Effector memory CD8-positive, alpha-beta T cell (primary cell): ENCODE measurements at regions not wholly inside any gene's neighbourhood (a gene's known extent, or its start where the extent isn't known, plus 50 kb on each side); places are given as distances from the start of the nearest gene placed in this dataset.

Experiments
- ATAC-seq: fragments of 150-1000 bp; cut with Tn5 transposase; replicated peaks from 2 replicates; pipeline ENCODE4 v1.10.0; 2021; ENCODE audit warnings: mild to moderate bottlenecking, moderate library complexity
- DNase-seq, 3 experiments: peaks; one replicate each; pipeline ENCODE4 v3.0.0; 2021
- H3K27ac Mint-ChIP-seq, 2 donors: one replicate each; pipeline ENCODE4 v1.8.0; 2022; ENCODE audit warnings: mild to moderate bottlenecking in 2 of 2, mixed read lengths in 2 of 2, moderate library complexity in 2 of 2
- H3K27me3 Mint-ChIP-seq, 2 donors: one replicate each; pipeline ENCODE4 v1.8.0; 2022; ENCODE audit warnings: mixed read lengths in 2 of 2
- H3K36me3 Mint-ChIP-seq: one replicate; pipeline ENCODE4 v1.8.0; 2022; ENCODE audit warnings: mild to moderate bottlenecking, moderate library complexity, mixed read lengths; ENCODE audit not compliant: insufficient read depth
- H3K4me1 Mint-ChIP-seq, 2 donors: one replicate each; pipeline ENCODE4 v1.8.0; 2022; ENCODE audit warnings: low read depth in 2 of 2, mixed read lengths in 2 of 2
- H3K4me3 Mint-ChIP-seq, 2 donors: one replicate each; pipeline ENCODE4 v1.8.0; 2022; ENCODE audit warnings: mild to moderate bottlenecking in 2 of 2, mixed read lengths in 2 of 2, moderate library complexity in 2 of 2
- H3K9me3 Mint-ChIP-seq, 2 donors: one replicate each; pipeline ENCODE4 v1.8.0; 2022; ENCODE audit warnings: mixed read lengths in 2 of 2

DNA sequence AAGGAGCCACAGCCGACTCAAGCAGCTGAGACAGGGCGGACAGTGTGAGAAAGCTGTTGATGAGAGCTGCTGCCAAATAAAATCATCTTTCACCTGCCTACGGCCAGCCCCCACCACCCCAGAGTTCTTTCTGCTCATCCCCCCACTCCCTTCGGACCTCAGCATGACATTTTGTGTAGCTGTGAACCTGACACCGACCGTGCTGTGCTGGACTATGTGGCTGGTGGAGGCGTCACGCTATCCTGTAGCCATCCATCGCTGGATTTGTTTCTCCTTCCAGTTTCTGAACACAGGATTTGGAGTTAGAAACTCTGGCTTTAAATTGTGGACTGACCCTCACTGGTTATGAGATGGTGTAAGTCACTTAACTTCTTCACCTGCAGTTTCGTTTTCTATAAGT is 317.3 kb downstream of the DCDC2C start:
- DNase-seq = no peak
- no peaks in the 10 kb centered on the region for H3K36me3 Mint-ChIP-seq
- no peak overlapping the region for H3K27ac Mint-ChIP-seq
- ATAC-seq = no peak
- no peak overlapping the region for H3K4me3 Mint-ChIP-seq
- no peaks in the 10 kb centered on the region for H3K27me3 Mint-ChIP-seq
- H3K9me3 Mint-ChIP-seq = peaks cover 6 to 7% of the 10 kb centered on the region in 2 donors
- H3K4me1 Mint-ChIP-seq = no peaks in the 10 kb centered on the region

DNA sequence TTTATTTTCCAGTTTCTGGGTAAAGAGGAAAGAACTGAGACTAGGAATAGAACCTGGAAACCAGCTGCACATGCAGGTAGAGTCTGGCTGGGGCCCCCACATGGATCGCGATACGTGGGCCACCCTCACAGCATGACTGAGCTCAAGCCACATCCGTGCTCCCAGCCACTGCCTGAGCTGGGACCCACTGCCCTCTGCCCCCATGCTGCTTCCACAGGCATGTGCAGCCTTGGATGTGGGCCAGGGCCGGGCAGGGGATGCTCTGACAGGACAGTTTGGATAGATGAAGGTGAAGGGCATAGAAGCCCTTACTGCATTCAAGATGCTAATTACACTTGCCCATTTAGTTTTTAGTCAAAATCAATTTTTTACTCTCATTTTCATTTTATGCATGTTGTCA is 321.2 kb downstream of the DCDC2C start:
- DNase-seq (no peak), ATAC-seq (no peak)
- no peaks in the 10 kb centered on the region for H3K36me3 Mint-ChIP-seq
- H3K4me3 Mint-ChIP-seq = no peak overlapping the region
- peaks cover 15 to 19% of the 10 kb centered on the region in 2 donors for H3K9me3 Mint-ChIP-seq
- H3K4me1 Mint-ChIP-seq = no peaks in the 10 kb centered on the region
- no peak overlapping the region for H3K27ac Mint-ChIP-seq
- H3K27me3 Mint-ChIP-seq = no peaks in the 10 kb centered on the region

DNA sequence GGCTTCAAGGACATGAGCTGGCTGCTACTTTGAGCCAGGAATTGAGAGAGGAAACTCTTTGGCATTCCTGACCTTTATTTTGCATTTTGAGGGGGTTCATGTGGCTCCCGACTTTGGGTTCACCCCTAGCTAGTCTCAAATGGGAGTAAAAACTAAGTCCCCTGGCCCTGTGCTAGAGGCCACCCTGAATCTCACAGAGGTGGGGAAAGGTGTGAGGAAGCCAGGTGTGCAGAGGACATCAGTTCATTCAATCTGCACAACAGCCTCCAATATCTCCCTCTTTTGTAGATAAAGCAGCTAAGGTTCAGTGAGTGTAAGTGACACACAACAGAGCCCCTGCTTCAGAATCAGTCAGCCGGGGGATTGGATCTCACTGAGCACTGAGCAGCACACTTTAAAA is 325.7 kb downstream of the DCDC2C start:
- Mint-ChIP-seq H3K4me1 (no peaks in the 10 kb centered on the region), H3K36me3 (no peaks in the 10 kb centered on the region), H3K9me3 (peaks cover 11 to 12% of the 10 kb centered on the region in 2 donors), H3K27me3 (no peaks in the 10 kb centered on the region), H3K27ac (no peak overlapping the region), H3K4me3 (no peak overlapping the region)
- no peak for DNase-seq
- no peak for ATAC-seq

DNA sequence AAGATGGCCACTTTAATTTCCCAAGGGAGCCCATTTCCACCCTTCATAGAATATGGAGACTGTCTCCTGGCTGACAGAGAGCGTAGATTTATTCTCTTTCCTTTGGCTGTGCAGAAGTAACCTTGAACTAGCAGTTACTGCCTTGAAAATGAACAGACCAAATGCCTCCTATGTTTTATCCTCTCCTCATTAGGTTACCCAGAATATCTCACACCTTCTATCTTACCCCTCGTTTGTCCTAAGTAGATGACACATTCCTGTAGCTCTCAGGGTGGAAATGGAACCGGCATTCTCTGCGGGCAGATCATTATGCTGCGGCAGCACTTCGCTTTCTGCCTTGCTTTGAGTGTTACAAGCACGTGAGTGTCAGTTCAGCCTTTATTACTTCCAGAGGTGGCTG is 336.5 kb downstream of the DCDC2C start:
- H3K4me3 Mint-ChIP-seq = no peak overlapping the region
- H3K4me1 Mint-ChIP-seq = no peaks in the 10 kb centered on the region
- DNase-seq = no peak
- H3K27me3 Mint-ChIP-seq = no peaks in the 10 kb centered on the region
- H3K36me3 Mint-ChIP-seq = no peaks in the 10 kb centered on the region
- H3K9me3 Mint-ChIP-seq = peaks cover 11% of the 10 kb centered on the region in 2 donors
- H3K27ac Mint-ChIP-seq = no peak overlapping the region
- ATAC-seq = no peak

DNA sequence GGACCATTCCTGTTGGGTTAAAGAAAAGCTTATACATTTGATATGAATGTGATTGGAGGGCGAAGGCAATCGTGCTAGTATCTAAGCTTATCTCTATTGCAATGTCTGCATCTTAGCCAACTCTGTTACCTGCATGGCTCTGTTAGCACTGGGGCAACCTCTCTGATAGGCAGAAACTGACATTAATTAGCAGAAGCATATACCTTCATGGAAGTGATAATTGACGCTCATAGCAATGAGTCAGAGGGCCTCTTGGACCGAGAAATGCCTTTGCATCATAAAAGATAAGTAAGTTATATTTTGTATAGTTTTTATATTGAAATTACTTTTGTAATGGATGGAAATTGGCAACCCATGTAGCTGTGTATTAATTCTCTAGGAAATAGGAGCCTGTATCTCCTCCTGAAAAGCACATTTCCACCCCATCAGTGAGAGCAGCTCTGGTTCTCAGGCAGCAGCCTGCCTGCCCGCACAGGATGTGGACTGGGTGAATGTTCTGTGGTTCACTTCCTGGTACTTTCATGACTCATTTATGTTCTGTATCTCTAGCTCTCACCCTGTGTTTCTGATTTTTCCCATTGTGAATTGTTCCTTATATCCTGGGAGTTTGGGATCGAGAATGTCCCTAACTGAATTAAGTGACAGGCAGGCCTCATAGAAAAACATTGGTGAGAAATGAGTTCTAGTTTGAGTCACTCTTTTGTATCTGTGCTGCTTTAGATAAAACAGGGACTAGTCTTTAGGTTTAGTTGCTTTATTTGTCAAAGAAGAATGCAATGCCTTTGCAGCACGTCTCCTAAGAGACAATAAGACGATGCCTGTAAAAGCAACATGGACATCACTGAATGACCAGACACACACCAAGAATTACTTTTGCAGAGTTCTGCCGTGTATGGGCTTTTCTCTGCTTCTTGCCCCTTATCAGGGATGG is 344.9 kb downstream of the DCDC2C start:
- Mint-ChIP-seq H3K27ac (peak overlapping the region in 1 of 2 donors; percentile 10), H3K36me3 (no peaks in the 10 kb centered on the region), H3K4me3 (no peak overlapping the region), H3K4me1 (peaks cover 0 to 10% of the 10 kb centered on the region in 2 donors), H3K9me3 (peaks cover 0 to 5% of the 10 kb centered on the region in 2 donors), H3K27me3 (no peaks in the 10 kb centered on the region)
- peak; percentile 71 for ATAC-seq
- no peak for DNase-seq

DNA sequence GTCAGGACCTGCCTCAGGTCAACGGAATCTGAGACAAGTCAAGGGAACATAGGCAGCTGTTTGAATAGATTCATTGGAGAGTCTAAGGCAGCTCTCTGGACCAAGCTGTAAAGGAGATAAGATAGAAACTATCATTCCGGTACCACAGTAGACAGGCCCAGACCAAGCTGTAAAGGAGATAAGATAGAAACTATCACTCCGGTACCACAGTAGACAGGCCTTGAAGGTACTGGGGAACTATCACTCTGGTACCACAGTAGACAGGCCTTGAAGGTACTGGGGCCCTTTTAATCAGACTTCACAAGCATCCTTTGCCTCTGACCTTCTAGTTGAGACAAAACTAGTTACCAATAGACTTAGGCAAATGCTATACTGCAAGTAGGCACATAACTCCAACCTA is 346.1 kb downstream of the DCDC2C start:
- Mint-ChIP-seq H3K9me3 (no peaks in the 10 kb centered on the region), H3K27ac (no peak overlapping the region), H3K4me3 (no peak overlapping the region), H3K27me3 (no peaks in the 10 kb centered on the region), H3K36me3 (no peaks in the 10 kb centered on the region), H3K4me1 (peaks cover 0 to 10% of the 10 kb centered on the region in 2 donors)
- ATAC-seq (no peak), DNase-seq (no peak)

DNA sequence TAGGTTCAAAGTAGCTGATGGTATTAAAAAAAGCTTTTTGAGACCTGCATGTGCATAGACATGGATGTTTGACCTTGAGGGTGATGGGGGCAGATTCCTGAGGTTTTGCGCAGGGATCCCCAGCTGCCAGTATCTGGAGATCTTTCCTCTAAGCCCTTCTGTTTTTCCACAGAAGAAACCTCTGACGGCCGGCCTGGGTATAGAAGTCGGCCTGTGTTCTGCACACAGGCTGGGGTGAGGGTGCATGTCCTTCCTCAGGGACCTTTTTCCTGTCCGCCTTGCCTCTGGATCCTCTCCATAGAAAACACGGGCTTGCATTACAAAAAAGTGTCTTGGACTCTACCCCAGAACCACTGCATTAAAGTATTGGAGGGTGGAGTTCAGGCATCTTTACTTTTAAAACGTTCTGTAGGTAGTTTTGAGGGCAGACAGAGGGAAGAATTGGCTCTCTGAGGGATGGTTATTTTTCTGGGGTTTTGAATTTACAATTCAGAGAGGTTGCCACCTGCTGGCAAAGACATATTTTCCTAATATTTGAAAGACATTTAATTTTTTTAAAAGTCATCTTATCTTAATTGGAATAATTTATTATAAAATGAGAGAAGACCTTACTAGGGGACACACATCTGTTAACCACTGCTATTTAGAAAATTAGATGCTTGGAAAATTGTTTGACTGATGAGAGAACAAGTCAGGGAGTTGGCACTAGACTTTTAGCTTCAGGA is 350.6 kb downstream of the DCDC2C start:
- peaks cover 0 to 4% of the 10 kb centered on the region in 2 donors for H3K9me3 Mint-ChIP-seq
- DNase-seq = no peak
- ATAC-seq = no peak
- H3K36me3 Mint-ChIP-seq = no peaks in the 10 kb centered on the region
- H3K4me1 Mint-ChIP-seq = peaks cover 0 to 3% of the 10 kb centered on the region in 2 donors
- no peak overlapping the region for H3K27ac Mint-ChIP-seq
- H3K4me3 Mint-ChIP-seq = peak overlapping the region in 1 of 2 donors; percentile 7
- H3K27me3 Mint-ChIP-seq = no peaks in the 10 kb centered on the region

DNA sequence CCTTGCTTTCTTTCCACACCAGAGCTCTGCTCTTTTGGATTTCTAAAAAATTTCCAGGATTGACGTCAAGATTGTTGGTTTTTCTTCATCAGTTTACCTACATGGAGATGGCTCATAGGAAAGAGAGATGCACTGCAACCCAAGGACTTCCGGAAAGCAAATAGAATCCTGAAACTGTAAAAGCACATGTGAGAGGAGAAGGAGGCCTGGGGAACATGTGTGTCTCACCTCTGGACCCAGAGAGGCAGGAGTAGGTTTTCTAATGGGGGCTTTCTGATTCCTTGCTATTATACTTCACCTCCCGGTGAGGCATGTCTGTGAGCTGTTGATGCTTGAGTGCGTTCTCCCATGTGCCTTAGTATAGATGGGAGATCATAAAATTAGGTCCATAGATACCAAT is 362.8 kb downstream of the DCDC2C start:
- no peak for DNase-seq
- Mint-ChIP-seq H3K36me3 (no peaks in the 10 kb centered on the region), H3K9me3 (peaks cover 0 to 6% of the 10 kb centered on the region in 2 donors), H3K4me3 (no peak overlapping the region), H3K4me1 (peaks cover 0 to 3% of the 10 kb centered on the region in 2 donors), H3K27ac (no peak overlapping the region), H3K27me3 (no peaks in the 10 kb centered on the region)
- no peak for ATAC-seq

DNA sequence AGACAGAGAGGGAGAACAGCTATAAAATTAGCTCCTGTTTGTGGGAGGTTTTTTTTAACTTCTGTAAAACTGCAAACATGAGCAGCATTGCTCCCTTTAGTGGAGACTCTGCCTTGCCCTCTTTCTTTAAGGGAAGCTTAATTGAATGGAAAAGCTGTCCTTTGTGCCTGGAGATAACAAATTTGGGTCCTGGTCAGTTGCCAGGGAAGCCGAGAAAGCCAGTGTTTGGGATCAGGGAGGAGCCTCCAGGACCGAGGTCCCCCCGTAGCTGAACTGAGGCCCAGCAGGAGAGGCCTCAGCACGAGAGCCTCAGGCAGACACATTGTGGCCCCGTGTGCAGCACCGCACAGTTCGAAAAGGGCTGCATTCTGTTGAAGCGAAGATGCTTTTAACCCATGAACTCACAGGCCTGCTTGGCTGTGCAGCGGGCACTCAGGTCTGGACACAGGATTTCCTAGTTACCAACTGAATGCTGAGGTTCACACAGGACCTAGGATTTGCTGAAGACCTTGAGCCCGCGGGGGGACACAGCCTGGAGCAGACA is 369.7 kb downstream of the DCDC2C start:
- no peaks in the 10 kb centered on the region for H3K4me1 Mint-ChIP-seq
- H3K27me3 Mint-ChIP-seq = no peaks in the 10 kb centered on the region
- no peak overlapping the region for H3K4me3 Mint-ChIP-seq
- DNase-seq (no peak), ATAC-seq (no peak)
- H3K36me3 Mint-ChIP-seq = no peaks in the 10 kb centered on the region
- H3K9me3 Mint-ChIP-seq = peaks cover 0 to 3% of the 10 kb centered on the region in 2 donors
- no peak overlapping the region for H3K27ac Mint-ChIP-seq

DNA sequence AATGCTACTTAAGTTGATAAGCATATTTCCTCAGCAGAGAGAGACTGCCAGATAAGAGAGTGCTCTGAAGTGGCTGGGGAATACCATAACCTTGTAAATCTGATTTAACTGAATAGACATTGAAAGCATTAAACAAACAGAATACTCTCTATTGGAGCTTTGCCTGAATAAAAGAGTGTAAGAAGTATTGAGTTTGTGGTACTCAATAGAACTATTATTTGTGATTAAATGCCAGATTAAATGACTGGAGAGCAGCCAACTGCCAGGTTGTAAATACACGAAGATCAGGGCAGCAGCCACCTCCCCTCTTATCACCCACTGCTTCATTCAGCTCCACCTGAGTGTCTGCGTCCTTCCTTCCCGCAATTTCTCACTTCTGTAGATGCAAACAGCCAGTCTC is 373.6 kb downstream of the DCDC2C start:
- H3K4me1 Mint-ChIP-seq = no peaks in the 10 kb centered on the region
- H3K4me3 Mint-ChIP-seq = no peak overlapping the region
- no peak for DNase-seq
- no peak for ATAC-seq
- H3K36me3 Mint-ChIP-seq = no peaks in the 10 kb centered on the region
- no peaks in the 10 kb centered on the region for H3K27me3 Mint-ChIP-seq
- H3K9me3 Mint-ChIP-seq = peaks cover 4 to 5% of the 10 kb centered on the region in 2 donors
- no peak overlapping the region for H3K27ac Mint-ChIP-seq

DNA sequence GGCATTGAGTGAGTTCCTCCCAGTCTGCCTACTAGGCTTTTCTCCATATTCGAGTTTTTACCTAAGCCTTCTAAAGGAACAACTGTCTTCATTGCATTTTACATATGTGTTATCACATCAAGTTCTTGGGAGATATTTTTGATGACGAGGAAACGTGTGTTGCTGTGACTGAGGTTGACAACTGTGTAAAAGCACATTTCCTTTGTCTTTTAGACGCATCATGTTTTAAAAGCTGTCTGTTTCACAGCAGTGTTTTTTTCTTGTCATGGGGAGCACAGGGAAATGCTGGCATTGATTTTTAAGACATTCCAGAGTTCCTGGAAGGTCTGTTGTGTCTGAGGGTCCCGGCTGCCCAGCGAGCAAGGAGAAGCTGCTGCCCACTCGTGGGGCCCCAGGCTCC is 381.8 kb downstream of the DCDC2C start:
- Mint-ChIP-seq H3K36me3 (no peaks in the 10 kb centered on the region), H3K9me3 (peaks cover 17 to 39% of the 10 kb centered on the region in 2 donors), H3K27ac (no peak overlapping the region), H3K4me1 (no peaks in the 10 kb centered on the region), H3K27me3 (no peaks in the 10 kb centered on the region), H3K4me3 (no peak overlapping the region)
- DNase-seq (no peak), ATAC-seq (no peak)

DNA sequence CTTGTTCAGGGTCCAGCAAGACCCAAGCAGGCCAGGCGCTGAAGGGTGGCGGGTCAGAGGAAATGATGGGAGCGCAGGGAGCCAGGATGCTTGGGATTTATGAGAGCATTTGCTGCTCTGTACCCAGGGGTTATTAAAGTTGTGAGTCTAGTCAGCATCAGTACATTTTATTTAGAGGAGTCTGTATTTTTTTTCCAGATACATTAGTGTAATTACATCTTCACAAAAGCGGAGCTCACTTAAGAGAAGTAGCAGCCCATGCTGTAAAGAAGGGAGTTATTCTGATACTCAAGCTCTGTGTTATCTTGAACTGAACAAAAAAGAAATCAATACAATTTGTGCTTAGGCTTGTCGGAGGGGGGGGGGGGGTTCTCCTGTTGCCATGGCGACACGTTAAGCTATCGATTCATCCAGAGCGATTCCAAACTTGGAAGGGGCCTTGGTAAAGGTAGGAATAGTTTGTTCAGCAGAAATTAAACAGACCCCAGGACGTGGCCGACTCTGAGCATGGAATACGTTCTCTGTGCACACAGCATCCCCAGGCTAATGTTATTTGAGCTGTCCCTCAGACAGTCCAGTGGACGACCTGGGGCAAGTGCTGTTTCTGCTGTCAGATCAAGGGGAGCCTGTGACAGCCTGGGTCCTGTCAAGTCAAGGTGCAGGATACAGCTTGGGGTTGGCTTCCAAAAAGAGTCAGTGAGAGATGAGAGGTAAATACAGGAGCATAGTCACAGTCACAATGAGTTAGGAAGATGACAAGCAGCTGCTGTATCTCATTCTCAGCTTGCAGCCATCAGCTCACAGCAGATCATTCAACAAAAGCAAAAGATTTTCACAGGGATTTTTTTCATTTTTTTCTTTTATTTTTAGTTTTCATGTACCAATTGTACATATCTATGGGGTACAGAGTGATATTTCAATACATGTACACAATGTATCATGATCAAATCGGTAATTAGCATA is 387.6 kb downstream of the DCDC2C start:
- Mint-ChIP-seq H3K4me1 (no peaks in the 10 kb centered on the region), H3K9me3 (peaks cover 9 to 29% of the 10 kb centered on the region in 2 donors), H3K36me3 (no peaks in the 10 kb centered on the region), H3K4me3 (no peak overlapping the region), H3K27me3 (no peaks in the 10 kb centered on the region), H3K27ac (no peak overlapping the region)
- ATAC-seq (no peak), DNase-seq (no peak)

DNA sequence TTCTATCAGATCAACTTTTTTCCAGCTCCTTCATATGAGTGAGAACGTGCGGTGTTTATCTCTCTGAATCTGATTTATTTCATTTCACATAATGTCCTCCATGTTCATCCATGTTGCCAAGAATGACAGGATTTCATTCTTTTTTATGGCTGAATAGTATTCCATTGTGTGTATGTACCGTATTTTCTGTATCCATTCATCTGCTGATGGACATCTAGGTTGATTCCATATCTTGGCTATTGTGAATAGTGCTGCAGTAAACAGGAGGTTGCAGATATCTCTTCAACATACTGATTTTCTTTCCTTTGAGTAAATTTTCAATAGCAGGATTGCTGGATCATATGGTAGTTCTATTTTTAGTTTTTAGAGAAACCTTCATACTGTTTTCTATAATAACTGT is 388.5 kb downstream of the DCDC2C start:
- H3K4me1 Mint-ChIP-seq = no peaks in the 10 kb centered on the region

More for the DNA sequence above, 388.5 kb downstream of the DCDC2C start:
- Mint-ChIP-seq H3K27me3 (no peaks in the 10 kb centered on the region), H3K36me3 (no peaks in the 10 kb centered on the region), H3K9me3 (peaks cover 13 to 33% of the 10 kb centered on the region in 2 donors), H3K27ac (no peak overlapping the region), H3K4me3 (no peak overlapping the region)
- no peak for DNase-seq
- no peak for ATAC-seq
